NCI-H69 (cell line): ENCODE measurements at regions not wholly inside any gene's neighbourhood (a gene's known extent, or its start where the extent isn't known, plus 50 kb on each side); places are given as distances from the start of the nearest gene placed in this dataset.

Experiments used
- DNase-seq: peaks from one replicate; lab custom pipeline; 2025; lab: John Stamatoyannopoulos, UW

DNA sequence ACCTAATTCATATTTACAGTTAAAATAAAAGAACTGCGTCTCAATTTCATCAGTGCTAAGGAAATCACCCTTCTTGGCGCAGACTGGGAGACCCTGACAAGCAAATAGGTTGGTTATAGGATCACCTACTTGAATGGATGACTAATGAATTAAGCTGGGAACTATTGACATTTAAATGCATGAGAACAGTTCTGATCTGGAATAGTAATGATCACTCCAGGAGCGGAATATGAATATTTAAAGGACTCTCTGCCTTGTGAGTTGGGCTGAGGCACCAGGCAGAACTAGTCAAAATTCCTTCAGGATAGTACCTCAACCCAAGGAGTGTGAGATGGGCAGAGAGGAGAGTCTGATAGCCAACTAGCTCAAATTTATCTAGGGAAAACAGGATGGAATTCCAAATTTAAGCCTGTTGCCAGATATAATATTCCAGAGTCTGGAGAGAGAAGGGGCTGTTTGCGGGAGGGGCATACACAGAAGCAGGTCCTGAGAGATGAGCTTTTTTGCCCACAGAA, 364.4 kb downstream of the CSNK1G3 start:
- no peak for DNase-seq

DNA sequence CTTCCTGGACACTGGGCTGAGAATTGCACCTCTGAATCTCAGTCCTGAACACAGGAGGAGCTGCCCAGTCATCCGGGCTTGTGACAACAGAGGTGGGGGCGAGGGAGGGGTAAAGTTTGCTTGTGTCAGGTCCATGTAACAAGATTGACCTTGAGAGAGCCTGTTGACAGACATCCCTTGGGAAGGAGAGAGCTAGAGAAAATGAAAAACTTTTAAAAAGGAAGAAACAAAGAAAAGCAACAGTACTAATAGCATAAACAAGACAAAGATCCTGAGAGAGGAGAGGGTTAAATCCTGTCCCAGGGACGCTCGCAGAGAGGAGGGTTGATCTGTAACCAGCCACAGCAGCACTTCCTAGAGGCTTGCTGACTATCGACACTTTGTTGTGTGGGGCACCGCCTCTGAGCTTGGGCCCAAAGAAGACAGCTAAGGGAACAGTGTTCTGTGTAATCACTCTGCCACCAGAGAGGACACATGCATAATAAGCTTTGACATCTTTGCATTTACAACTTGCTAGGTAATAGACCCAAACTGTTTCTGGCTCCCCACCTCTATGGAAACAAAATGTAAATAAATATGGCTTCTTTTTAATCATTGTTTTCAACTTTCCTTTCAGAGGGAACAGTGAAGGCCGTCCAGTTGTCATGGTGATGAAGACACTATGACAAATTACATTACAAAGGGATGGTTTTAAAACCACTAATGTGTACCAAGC, 363.7 kb downstream of the CSNK1G3 start:
- peak; percentile 88 for DNase-seq

DNA sequence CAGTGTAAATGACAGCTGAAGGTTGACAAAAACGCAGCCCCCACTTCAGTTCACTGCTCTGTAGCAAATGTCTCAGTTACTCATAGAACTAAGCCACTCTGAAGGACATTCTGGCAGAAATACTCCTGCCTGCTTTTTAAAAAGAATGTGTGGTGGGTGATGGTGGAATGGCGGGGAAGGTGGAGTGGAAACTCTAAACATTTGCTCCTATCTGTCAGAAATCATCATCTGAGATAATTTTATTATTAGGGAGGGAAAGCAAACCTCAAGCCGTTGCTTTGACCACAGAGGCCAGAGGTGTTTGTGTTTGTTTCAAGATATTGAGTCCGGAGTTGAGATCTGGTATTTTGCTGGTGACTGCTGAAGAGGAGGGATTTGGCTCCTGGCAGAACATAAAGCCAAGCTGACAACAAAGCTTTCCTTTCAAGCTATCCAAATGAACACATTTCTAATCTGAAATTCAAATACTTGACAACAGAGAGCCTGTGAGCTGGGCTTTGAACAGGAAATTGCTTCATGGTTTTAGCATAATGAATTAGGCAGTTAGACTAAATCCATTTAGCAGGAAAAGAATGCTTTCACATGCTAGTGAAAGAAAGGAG, 362.7 kb downstream of the CSNK1G3 start:
- DNase-seq, result peak; percentile 54

DNA sequence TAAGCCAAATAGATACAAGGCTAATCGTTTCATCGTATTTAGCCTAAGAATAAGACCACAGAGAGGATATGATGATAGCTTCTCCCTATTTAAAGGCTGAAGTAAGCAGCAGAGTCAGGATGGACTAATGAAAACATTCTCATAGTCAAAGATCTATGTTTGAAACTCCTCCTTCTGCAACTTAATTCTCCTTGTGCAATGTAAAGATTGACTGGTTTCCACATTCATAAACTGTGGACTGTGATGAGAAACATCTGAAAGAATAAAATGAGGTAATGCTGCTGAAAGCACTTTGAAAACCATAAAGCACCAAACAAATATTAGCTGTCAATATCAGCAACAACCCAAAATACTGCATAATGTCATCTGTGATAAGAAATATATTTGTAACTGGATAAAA, 361.9 kb downstream of the CSNK1G3 start:
- DNase-seq, result no peak

DNA sequence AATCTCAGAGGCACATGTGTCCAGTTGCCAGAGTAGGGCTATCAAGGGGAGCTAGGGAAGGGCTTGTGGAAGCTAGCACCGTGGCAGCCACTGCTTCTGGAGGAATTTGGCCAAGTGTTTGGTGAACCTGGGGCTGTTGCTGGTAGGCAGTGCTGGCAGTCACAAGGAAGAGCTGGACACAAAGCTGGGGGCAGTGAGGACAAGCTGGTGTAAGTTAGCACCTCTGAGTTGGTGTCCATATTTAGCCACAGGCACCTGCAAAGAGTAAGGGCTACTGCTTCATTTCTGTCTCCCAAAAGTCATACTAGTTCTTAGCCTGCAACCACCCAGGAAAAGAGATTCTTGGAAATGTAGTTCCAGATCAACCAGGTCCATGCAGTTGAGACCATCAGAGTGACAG, 359.4 kb downstream of the CSNK1G3 start:
- no peak for DNase-seq

DNA sequence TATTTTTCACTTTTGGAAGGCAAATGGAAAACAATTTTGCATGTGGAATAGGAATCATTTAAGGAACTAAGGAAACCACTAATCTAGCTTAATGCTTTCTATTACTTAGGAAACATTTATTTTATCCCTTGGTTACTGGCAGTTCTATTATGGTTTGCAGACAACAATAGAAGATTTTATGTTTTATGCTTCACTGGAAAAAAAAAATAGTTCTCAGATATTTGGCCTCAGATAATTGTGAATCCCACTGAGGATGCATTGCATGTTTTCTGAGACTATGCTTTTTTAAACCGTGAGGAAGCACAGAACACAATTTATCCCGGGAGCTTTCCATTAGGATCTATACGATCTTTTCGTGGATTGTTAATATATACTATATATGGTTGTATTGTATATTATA, 356.9 kb downstream of the CSNK1G3 start:
- DNase-seq, result no peak

DNA sequence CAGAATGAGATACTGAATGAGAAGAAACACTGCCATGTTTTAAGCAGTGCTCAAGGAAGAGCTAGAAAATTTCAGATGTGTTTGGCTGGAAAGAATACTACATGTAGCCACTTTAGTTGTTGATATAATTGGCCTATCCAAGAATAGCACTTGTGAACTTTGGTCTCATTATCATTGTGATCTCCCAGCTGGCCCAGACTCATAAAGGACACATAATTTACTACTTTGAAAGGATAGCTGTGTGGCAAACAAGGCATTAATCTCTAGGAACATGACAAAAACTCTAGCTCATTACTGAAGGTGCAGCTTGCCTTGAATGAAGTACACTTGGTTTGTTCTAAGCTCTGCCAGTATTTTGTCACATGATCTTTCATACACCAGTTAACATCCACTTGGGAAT, 356.3 kb downstream of the CSNK1G3 start:
- peak; percentile 90 for DNase-seq

DNA sequence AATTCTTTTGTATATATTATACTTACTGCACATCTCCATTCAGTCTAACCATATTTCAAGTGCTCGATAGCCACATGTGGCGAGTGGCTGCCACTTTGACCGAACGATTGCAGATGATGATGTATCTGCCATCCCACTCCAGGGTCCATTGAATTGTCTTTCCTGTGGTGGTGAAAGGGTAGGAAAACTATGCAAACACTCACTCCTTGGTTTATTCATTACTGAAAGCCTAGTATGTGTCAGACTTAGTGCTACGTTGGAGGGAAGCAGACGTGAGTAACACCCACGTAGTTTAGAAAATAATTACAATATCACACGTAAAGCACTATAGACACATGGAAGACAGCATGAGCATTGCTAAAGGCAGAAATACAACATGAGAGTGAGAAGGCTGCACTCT, 353.7 kb downstream of the CSNK1G3 start:
- no peak for DNase-seq

DNA sequence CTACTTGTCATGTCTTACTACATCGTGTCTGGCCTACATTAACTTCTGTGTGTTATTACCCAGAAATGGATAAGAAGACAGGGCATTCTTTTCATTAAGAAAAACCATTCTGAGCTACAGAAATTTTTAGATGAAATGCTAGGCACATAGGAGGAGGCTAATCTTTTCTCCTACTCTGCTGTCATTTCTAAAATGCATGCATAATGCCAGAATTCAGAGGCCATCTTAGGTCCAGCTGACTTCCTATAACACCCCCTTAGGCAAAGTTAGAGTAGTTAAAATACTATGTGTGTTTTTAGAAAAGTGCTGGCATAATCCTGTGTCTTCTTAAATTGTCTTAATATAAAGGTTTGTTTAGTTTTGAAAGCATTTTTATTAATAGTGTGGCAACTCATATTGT, 352.6 kb downstream of the CSNK1G3 start:
- DNase-seq, result no peak

DNA sequence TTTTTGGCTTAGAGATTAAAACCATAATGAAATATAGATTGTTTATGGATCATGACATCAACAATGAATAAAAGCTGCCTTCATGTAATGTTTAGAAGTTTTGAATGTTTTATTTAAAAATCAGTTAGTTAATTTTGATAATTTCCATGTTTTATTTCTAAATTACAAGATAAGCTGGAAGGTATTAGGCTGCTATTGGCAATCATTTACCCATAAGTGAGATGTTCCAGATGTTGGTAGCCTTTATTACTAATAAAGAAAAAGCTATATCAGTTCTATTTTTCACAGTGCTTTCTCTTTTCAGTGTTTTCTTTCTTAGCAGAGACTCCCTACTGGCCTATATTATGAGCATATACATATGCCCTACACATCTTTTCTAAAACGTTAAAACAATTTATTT, 347.0 kb downstream of the CSNK1G3 start:
- no peak for DNase-seq

DNA sequence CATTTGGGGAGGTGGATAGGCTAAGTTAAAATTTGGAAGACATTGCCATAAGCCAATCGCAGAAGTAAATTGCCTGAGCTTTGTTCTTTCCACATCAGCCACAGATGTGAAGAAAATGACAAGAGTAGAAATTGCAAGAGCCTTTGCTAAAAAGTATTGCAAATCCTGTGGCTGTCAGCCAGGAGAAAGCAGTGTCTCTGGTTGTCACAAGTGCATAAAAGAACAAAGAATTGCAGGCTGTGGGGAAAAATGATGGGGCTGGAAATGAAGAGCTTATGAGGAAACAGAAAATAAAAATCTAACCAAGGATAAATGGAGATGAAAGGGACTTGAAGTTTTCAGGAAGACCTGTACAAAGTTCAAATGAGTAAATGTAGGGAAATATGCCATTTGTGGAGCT, 344.8 kb downstream of the CSNK1G3 start:
- peak; percentile 17 for DNase-seq

DNA sequence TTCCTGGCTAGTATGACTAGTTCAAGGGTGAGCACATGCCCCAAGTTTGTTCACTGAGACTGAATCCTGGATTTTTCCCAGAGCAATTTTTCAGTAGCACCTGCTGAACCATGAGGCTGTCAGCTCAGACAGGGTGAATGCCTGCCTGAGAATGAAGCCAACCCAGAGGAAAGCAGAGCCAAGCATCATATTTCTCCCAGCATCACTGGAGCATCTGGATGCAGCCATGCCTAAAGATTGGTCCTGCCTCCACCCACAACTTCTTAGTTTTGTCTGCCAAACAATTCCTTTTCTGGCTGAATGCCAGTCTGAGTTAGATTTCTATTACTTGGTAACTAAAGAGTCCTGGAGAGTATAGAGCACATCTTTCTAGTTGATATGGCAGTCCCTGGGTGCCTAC, 343.6 kb downstream of the CSNK1G3 start:
- DNase-seq, result peak; percentile 81

DNA sequence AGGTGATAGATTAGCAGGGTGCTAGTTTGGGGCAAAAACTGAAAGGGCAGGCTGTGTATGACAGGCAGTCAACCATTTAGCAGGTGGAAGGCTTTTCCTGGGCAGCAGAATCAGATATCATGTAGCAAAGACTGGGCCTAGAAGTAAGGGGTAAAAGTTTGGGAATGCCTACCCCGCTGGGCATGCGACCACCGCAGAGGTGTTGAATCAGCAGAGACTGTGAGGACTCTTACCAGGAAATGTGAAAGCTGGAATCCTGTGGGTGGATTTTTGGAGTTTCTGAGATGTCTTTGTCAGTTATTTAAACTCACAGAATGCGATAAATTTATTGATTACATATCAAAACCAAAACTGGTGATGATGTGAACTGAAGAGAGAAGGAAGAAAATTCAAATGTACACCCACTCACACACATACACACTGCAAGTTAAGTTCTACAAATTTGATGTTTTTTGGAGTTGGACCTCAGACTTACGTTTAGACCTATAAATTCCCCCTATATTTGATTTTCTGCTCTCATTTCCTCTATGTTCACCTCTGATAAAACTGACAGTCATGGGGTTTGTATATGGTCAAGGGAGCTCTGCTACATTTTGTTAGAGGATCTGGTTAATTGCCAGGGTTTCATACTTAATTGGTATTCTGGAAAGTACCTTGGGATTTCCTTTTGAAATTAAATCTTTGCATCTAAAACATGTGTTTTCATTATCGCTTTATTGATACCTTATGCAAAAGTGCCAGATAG, 333.6 kb downstream of the CSNK1G3 start:
- DNase-seq, result no peak

DNA sequence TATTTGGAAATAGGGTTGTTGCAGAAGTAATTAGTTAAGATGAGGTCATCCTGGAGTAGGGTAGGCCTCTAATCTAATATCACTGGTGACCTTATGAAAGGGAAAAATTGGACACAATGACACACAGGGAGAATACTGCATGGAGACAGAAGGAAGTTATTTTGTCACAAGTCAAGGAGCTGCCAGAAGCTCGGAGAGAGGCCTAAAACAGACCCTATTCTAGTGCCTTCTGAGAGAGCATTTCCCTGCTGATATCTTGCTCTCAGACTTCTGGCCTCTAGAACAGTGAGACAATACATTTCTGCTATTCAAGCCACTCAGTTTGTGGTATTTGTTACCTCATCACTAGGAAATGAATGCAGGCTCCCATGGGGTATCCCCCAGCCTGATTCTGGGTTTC, 332.9 kb downstream of the CSNK1G3 start:
- DNase-seq, result no peak

DNA sequence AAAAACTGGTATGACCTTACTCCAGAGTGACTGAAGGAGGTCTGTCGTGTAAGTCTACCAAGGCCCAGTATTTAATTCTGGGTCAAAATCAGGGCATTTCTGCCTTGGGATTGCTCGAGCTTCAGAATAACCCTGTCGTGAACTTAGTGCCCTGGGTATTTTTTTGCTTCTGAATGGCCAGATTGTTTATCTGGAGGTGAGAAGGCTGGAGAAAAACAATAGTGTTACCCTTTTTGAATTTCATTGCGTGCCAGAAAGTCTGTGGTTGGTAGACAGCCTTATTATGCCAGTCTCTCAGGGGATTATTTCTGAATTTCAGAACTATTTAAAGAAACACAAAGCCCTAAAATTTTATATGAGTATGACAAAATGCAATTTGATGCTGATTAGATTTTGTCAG, 323.4 kb downstream of the CSNK1G3 start:
- no peak for DNase-seq

DNA sequence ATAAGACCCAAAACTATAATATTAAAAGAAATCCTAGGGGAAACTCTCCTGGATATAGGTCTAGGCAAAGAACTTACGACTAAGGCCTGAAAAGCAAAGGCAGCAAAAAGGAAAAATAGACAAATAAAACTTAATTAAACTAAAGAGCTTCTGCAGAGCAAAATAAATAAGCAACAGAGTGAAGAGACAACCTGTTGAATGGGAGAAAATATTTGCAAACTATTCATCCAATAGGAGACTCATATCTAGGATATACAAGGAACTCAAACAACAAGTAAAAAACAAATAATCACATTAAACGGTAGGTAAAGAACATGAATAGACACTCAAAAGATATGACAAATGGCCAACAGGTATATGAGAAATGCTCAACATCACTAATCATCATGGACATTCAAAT, 318.6 kb downstream of the CSNK1G3 start:
- no peak for DNase-seq

DNA sequence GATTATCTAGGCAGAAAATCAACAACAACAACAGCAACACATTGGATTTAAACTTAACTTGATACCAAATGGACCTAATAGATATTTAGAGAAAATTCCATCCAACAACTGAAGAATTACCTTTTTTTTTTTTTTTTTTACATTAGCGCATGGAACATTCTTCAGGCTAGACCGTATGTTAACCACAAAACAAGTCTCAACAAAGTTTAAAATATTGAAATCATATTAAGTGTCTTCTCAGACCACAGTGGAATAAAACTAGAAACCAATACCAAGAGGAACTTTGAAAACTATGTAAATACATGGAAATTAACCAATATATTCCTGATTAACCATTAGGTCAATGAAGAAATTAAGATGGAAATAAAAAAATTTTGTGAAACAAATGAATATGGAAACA, 315.8 kb downstream of the CSNK1G3 start:
- no peak for DNase-seq

DNA sequence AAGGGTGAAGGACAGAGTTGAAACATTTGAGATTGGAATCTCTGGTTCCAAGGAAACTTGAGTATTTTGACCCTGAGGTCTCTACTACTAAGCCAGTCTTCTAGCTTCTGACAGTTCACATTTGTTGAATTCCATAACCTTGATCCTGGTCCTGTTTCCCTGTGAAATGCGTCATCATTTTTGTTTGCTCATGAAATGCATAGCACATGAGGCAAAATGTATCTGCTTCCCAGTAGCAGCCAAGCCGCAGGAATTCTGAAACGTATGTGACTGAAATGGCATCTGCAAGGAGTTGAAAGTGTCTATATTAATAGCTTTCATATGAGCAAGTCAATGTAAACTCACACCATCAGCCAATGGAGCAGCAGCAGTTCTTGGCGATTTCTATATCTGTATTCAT, 307.9 kb downstream of the CSNK1G3 start:
- no peak for DNase-seq

DNA sequence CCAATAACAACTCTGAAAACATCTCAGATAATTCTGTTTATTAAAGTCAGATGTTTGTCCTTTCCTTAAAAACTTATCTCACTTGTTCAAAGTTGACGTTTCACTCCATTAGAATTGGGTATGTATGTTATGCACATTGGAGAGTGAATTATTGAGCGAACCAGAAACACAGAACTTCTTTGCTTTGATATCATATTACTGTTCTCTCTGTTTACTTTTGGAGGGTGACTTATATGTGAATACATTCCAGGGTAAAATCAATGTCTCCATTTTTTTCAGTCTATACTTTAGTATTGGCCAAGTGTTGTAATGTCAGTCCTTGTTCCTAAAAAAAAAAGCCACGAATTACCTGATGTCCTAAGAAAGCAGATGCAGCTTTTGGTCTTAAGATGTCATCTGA, 307.4 kb downstream of the CSNK1G3 start:
- no peak for DNase-seq

DNA sequence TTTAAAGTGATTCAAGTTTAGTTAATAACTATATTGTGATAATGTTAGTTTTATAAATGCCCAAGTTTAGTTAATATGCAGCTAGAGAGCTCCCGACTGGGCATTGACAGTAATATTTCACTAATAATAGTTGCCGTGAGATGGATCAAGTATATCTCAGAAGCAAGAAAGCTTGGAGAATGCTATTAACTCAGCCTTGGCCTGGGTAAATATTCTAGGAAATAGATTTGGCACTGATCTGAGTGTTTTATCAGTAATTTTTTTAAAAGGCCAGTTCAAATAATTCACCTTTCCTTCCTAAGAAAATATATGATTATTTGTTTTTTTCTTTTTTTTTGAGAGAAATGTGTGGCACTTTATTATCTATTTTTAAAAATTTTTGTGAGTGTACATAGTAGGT, 305.3 kb downstream of the CSNK1G3 start:
- DNase-seq, result no peak

DNA sequence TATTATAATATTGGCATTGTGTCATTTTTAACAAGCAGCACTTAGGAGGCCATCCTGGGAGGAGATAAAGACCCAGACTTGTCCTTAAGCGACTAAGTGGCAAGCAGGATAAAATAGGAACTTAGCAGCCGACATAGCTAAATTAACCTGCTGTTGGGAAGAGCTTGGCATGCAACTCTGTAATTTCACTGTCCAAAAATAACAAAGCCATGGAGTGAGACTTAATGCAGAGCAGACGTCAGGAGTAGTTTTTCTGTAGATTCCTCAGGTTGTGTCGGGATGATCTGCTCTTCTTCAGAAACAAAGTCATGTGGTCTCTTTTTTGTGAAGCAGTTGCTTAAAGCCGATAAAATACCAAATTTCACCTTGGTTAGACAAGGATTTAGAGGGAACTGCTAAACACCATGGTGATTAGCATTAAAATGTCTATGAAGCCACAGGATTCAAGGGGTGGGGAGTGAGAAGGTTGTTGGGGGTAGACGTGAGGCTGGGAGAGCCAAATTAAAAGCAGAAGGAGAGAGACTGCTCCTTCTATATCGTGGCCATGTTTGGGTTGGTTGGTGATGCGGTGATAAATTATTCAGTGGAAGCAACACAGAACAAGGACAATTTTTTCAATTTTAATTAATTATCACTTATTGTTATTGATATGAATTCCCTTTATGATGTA, 303.0 kb downstream of the CSNK1G3 start:
- peak; percentile 30 for DNase-seq

DNA sequence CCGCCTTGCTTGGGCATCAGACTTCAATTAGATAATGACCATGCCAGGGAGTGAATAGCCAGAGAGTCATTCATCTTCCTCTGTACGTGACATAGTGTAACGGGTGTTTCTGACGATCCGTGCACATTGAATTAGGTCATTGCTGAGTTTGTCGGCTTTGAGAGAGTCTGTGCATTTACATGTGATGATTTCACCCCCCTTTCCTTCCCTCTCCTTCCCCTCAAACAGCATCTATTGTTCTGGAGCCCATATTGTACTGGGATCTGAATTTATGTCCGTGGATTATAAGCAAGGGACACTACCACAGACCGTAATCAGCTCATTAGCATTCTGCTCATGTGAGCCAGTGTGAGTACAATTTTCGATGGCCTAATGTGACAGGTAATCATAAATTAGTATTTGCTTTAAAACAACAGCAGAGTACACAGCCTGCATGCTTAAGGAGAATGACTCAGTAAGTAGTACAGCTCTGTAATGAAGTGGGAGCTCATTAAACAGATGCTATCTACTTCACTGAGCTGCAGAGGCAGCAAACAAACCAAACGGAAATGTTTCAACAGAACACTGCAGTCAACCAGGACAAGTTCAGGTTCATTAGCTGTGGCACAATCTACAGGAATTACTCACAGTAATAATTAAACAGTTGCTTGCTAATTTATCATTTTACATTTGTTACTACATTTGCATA, 302.1 kb downstream of the CSNK1G3 start:
- DNase-seq, result peak; percentile 96
